ENCODE measurements at regions not wholly inside any gene's neighbourhood (a gene's known extent, or its start where the extent isn't known, plus 50 kb on each side); places are given as distances from the start of the nearest gene placed in this dataset.
"Not testable (repeated sequence)": the region's sequence is repeated elsewhere in the genome, so short reads cannot be mapped to it uniquely, and the experiment has no call there.

GRCh38 chr4:174037049-174037448 is 246.4 kb downstream of the FBXO8 start:
- no peak for DNase-seq
- Mint-ChIP-seq H3K9me3 (no peaks in the 10 kb centered on the region), H3K4me1 (no peaks in the 10 kb centered on the region), H3K27ac (no peak overlapping the region), H3K36me3 (no peaks in the 10 kb centered on the region), H3K27me3 (no peaks in the 10 kb centered on the region), H3K4me3 (no peak overlapping the region)
- CTCF ChIA-PET: no interaction called here

DNA sequence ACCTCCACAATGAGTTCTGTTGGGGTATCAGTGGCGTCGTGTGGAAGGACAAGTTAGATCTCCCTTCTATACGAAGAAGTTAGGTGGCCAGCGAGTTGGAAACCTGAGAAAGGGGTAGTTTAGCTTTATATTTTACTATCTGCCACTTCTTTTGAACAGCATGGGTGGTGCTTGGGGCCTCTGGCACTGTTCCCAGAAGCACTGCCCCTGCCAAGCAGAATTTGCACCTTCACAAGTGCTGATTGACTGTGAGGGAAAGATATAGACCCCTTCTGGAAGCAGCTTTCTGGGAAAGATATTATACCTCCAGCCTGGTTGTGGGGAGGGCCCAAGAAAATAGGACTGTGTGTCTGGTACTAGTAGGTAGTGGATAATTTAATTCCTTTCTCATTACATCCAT is 246.9 kb downstream of the FBXO8 start:
- Mint-ChIP-seq H3K36me3 (no peaks in the 10 kb centered on the region), H3K27ac (no peak overlapping the region), H3K4me3 (no peak overlapping the region), H3K27me3 (no peaks in the 10 kb centered on the region), H3K9me3 (no peaks in the 10 kb centered on the region), H3K4me1 (no peaks in the 10 kb centered on the region)
- no peak for DNase-seq
- CTCF ChIA-PET: no interaction called here

GRCh38 chr4:174036111-174036510 is 247.4 kb downstream of the FBXO8 start:
- Mint-ChIP-seq H3K27me3 (no peaks in the 10 kb centered on the region), H3K4me3 (no peak overlapping the region), H3K4me1 (no peaks in the 10 kb centered on the region), H3K27ac (no peak overlapping the region), H3K36me3 (no peaks in the 10 kb centered on the region), H3K9me3 (no peaks in the 10 kb centered on the region)
- CTCF ChIA-PET: no interaction called here
- DNase-seq: no peak

GRCh38 chr4:174023641-174024040 is 259.8 kb downstream of the FBXO8 start:
- no peak overlapping the region for H3K4me3 Mint-ChIP-seq
- no peaks in the 10 kb centered on the region for H3K9me3 Mint-ChIP-seq
- H3K36me3 Mint-ChIP-seq: no peaks in the 10 kb centered on the region
- no peaks in the 10 kb centered on the region for H3K27me3 Mint-ChIP-seq
- no peak overlapping the region for H3K27ac Mint-ChIP-seq
- DNase-seq: no peak
- no peaks in the 10 kb centered on the region for H3K4me1 Mint-ChIP-seq
- CTCF ChIA-PET: no interaction called here

DNA sequence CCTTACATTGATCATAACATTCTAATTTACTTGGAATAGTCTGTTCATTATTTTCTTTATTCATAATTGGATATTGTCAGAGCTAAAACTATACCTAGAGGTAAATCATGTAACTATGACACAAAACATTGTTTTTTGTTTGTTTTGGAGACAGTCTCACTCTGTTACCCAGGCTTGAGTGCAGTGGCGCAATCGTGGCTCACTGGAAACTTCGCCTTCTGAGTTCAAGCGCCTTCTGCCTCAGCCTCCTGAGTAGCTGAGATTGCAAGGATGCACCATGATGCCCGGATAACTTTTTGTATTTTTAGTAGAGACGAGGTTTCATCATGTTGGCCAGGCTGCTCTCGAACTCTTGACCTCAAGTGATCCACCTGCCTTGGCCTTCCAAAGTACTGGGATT is 265.2 kb downstream of the FBXO8 start:
- Mint-ChIP-seq H3K27me3 (no peaks in the 10 kb centered on the region), H3K4me3 (no peak overlapping the region)

GRCh38 chr4:174016251-174016650 is 267.2 kb downstream of the FBXO8 start:
- no peaks in the 10 kb centered on the region for H3K36me3 Mint-ChIP-seq
- no peaks in the 10 kb centered on the region for H3K9me3 Mint-ChIP-seq
- no peaks in the 10 kb centered on the region for H3K27me3 Mint-ChIP-seq
- CTCF ChIA-PET: no interaction called here
- H3K27ac Mint-ChIP-seq: no peak overlapping the region
- H3K4me1 Mint-ChIP-seq: no peaks in the 10 kb centered on the region
- DNase-seq: no peak
- H3K4me3 Mint-ChIP-seq: no peak overlapping the region

More for the DNA sequence above, 265.2 kb downstream of the FBXO8 start:
- Mint-ChIP-seq H3K4me1 (no peaks in the 10 kb centered on the region), H3K36me3 (no peaks in the 10 kb centered on the region), H3K27ac (no peak overlapping the region), H3K9me3 (no peaks in the 10 kb centered on the region)
- CTCF ChIA-PET: no interaction called here
- no peak for DNase-seq

DNA sequence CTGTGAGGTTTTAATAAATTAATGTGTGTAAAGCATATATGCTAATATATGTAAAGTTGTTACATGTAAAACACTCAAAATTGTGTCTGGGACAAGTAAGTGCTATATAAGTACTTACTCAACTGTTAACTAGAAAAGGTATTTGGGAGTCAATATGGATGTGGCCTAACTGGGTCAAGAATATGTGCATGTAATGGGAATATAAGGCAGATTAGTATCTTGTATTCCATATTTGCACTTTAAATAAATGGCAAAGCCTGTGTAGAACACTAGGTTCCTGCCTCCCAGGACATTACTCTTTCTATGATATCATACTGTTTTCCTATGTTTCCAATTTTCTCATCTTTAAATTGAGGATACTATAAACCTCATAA is 270.6 kb downstream of the FBXO8 start:
- H3K4me3 Mint-ChIP-seq: no peak overlapping the region
- CTCF ChIA-PET: no interaction called here

DNA sequence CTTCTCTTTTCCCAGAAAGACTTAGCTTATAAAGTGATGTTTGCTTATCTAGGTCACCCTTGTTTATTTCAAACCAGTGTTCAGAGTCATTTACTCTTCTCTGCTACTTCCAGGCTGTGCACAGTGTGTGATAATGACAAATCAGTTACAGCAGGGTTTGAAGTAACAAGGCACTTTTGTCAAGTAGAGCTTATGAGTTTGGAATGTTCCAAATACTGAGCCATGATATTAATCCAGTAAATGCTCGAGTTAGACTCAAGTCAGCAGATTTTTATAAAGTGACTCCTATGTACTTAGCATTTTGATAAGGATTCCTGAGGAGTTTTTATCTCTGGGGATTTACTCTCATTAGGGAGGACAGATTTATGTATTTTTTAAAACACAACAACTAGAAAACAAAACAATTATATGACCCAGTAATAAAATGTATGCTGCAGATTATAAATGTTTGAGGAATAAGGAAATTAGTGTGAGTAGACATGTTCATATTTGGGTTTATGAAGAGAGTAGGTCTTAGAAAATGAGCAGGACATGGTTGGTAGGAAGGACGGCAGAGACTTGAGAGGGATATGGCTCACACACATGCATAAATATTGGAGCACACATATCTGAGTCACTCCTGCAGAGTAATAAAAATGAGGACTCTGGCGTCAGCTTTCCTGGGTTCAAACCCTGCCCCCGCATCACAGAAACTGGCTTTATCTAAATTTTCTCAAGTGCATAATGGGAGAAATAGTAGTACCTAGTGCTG is 271.2 kb downstream of the FBXO8 start:
- H3K4me1 Mint-ChIP-seq: no peaks in the 10 kb centered on the region
- no peaks in the 10 kb centered on the region for H3K27me3 Mint-ChIP-seq
- H3K36me3 Mint-ChIP-seq: no peaks in the 10 kb centered on the region

More for the DNA sequence above, 270.6 kb downstream of the FBXO8 start:
- no peaks in the 10 kb centered on the region for H3K36me3 Mint-ChIP-seq
- no peak overlapping the region for H3K27ac Mint-ChIP-seq
- H3K4me1 Mint-ChIP-seq: no peaks in the 10 kb centered on the region
- no peaks in the 10 kb centered on the region for H3K9me3 Mint-ChIP-seq
- DNase-seq: no peak
- H3K27me3 Mint-ChIP-seq: no peaks in the 10 kb centered on the region

DNA sequence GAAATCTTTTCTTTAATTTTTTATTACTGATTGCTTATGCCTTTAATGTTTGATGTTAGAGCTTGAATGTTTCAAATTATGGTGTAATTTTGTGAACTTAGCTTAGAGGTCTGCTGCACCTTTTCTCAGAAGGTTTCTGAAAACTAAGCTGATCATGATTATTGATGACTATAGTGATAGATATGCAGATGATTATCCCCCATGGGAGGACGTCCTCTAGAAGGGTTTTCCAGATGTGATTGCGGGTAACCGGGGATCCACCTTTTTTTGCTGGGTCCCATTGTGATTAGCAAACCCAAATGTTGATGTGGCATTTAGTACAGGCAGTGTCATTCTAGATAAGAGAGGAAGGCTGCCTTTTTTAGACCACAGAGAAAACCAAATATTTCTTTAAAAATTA is 272.9 kb downstream of the FBXO8 start:
- Mint-ChIP-seq H3K27me3 (no peaks in the 10 kb centered on the region), H3K36me3 (no peaks in the 10 kb centered on the region), H3K4me3 (no peak overlapping the region), H3K9me3 (no peaks in the 10 kb centered on the region), H3K4me1 (no peaks in the 10 kb centered on the region), H3K27ac (no peak overlapping the region)
- DNase-seq: no peak
- CTCF ChIA-PET: no interaction called here

More for the DNA sequence above, 271.2 kb downstream of the FBXO8 start:
- Mint-ChIP-seq H3K4me3 (no peak overlapping the region), H3K27ac (no peak overlapping the region), H3K9me3 (no peaks in the 10 kb centered on the region)
- DNase-seq: no peak
- CTCF ChIA-PET: no interaction called here

DNA sequence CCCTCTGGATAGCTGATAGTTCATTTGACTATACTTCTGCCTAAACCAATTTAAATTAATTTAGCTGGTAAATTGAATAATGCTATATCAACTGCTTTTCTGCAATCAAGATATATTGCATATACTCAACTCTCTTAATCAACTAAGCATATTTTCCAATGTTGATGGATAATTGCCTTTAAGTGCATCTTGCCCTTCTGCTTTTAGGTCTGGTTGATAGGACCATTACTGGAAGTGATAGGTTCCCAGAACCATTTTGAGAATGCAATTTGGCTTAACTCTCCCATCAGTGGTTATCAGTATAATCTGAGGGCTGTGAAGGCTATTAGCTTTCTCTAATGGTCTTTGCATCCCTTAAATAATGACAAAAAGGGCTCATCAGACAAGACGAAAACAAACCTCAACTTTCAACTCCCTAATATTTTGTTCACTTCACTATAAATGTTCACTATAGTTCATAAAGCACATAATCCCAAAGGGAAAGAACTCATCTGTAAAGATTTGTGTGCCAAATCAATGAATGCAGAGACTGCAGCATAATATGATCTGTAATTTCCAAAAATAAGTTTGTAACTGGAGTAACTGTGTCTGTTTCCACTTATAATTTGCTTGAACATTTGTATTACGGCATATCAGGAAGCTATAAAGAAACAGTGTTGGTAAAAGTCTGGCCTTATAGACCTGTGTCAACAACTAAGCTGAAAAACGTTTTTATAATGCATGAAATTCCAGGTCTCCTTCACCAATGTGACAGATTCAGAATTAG is 273.6 kb downstream of the FBXO8 start:
- CTCF ChIA-PET: interaction anchor here (0.6 kb wide), 1 partner anchor 11 kb away, joined by 4 read pairs; no protein-coding TSS in a partner anchor
- H3K9me3 Mint-ChIP-seq: no peaks in the 10 kb centered on the region
- no peak for DNase-seq
- no peak overlapping the region for H3K27ac Mint-ChIP-seq
- no peaks in the 10 kb centered on the region for H3K36me3 Mint-ChIP-seq
- H3K4me1 Mint-ChIP-seq: no peaks in the 10 kb centered on the region
- H3K4me3 Mint-ChIP-seq: no peak overlapping the region
- no peaks in the 10 kb centered on the region for H3K27me3 Mint-ChIP-seq

DNA sequence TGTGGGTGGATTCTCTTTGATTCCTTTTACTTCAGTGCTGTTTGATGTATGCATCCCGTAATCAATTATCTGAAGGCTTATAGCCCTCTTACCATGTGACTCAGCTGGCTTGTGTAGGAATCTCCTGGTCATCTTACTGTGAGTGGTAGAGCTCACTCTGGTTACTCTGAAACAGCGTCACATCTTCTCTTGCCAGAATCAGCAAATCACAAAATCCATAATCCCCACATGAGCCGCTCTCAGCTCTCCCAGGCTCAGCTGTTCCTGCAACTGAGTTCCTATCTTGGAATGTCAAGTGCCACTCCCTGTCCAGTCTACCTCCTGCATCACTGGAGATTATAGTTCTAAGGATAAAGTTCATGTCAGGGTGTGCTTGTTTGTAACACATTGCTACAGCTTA is 278.0 kb downstream of the FBXO8 start:
- Mint-ChIP-seq H3K27me3 (no peaks in the 10 kb centered on the region), H3K4me3 (no peak overlapping the region), H3K27ac (no peak overlapping the region), H3K36me3 (no peaks in the 10 kb centered on the region), H3K9me3 (no peaks in the 10 kb centered on the region), H3K4me1 (no peaks in the 10 kb centered on the region)
- CTCF ChIA-PET: no interaction called here
- no peak for DNase-seq

GRCh38 chr4:173998471-173999144 is 284.9 kb downstream of the FBXO8 start:
- DNase-seq: no peak
- Mint-ChIP-seq H3K9me3 (no peaks in the 10 kb centered on the region), H3K27ac (no peak overlapping the region), H3K4me3 (no peak overlapping the region), H3K27me3 (no peaks in the 10 kb centered on the region), H3K36me3 (no peaks in the 10 kb centered on the region), H3K4me1 (no peaks in the 10 kb centered on the region)
- CTCF ChIA-PET: interaction anchor here (0.6 kb wide), 1 partner anchor 11 kb away, joined by 4 read pairs; no protein-coding TSS in a partner anchor

GRCh38 chr4:173995779-173996178 is 287.7 kb downstream of the FBXO8 start:
- DNase-seq, H3K9me3 Mint-ChIP-seq, H3K4me3 Mint-ChIP-seq, H3K27ac Mint-ChIP-seq, H3K27me3 Mint-ChIP-seq, H3K4me1 Mint-ChIP-seq, CTCF ChIA-PET, H3K36me3 Mint-ChIP-seq: not testable (repeated sequence)

DNA sequence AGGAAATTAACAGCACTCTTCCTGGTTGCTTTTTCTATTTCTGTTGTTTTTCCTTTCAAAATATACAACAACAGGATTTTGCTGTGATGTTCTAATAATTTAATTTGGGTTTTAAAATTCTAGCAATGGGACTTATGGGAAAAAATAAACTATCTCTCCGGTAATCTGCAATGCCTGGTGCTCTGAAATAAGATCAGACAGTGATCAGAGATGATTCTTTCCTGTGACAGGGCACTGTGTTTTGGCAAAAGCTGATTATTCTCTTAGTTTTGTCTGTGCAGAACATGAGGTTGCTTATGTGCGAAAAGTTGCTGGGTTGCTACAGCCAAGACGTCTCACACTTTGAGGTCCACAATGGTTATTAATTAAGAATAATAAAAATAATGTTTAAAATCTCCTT is 291.7 kb downstream of the FBXO8 start:
- CTCF ChIA-PET: no interaction called here
- no peaks in the 10 kb centered on the region for H3K36me3 Mint-ChIP-seq
- H3K4me1 Mint-ChIP-seq: no peaks in the 10 kb centered on the region
- H3K9me3 Mint-ChIP-seq: no peaks in the 10 kb centered on the region
- H3K27ac Mint-ChIP-seq: no peak overlapping the region
- H3K4me3 Mint-ChIP-seq: no peak overlapping the region
- no peak for DNase-seq
- H3K27me3 Mint-ChIP-seq: no peaks in the 10 kb centered on the region

- CTCF ChIA-PET: interaction anchor here (1.2 kb wide), 1 partner anchor 10 kb away, joined by 4 read pairs; no protein-coding TSS in a partner anchor
- no peak overlapping the region for H3K4me3 Mint-ChIP-seq
- H3K36me3 Mint-ChIP-seq: no peaks in the 10 kb centered on the region
- H3K9me3 Mint-ChIP-seq: no peaks in the 10 kb centered on the region
- no peaks in the 10 kb centered on the region for H3K4me1 Mint-ChIP-seq
- no peak for DNase-seq
- H3K27ac Mint-ChIP-seq: no peak overlapping the region
- no peaks in the 10 kb centered on the region for H3K27me3 Mint-ChIP-seq
Observed at GRCh38 chr4:173991316-173991715, 292.2 kb downstream of the FBXO8 start.
